Activated gamma-delta T cell treated with anti-CD3 and anti-CD28 coated beads, Interleukin-2, amount 50 U/mL, for 16 hours (primary cell): ENCODE measurements at regions not wholly inside any gene's neighbourhood (a gene's known extent, or its start where the extent isn't known, plus 50 kb on each side); places are given as distances from the start of the nearest gene placed in this dataset.
A peak's percentile ranks its signal among the peaks of the same experiment; 100 is the strongest.
"Not testable (repeated sequence)": the region's sequence is repeated elsewhere in the genome, so short reads cannot be mapped to it uniquely, and the experiment has no call there.

Experiments used
- DNase-seq: peaks from one replicate; pipeline ENCODE4 v3.0.0-alpha.2; 2020; ENCODE audit warnings: low read depth

- DNase-seq = not testable (repeated sequence)
Measured at GRCh38 chr5:1635477-1635876, 111.7 kb upstream of the LPCAT1 start.

GRCh38 chr5:1634337-1634661, 110.5 kb upstream of the LPCAT1 start:
- DNase-seq = no peak

- peak; percentile 58 for DNase-seq
Measured at GRCh38 chr5:1633605-1634336, 110.0 kb upstream of the LPCAT1 start.

- not testable (repeated sequence) for DNase-seq
Measured at GRCh38 chr5:1631004-1631403, 107.2 kb upstream of the LPCAT1 start.

- DNase-seq = not testable (repeated sequence)
Measured at GRCh38 chr5:1626397-1626796, 102.6 kb upstream of the LPCAT1 start.

GRCh38 chr5:1619531-1619930, 95.8 kb upstream of the LPCAT1 start:
- not testable (repeated sequence) for DNase-seq

GRCh38 chr5:1618296-1618865, 94.6 kb upstream of the LPCAT1 start:
- not testable (repeated sequence) for DNase-seq

GRCh38 chr5:1617236-1617755, 93.5 kb upstream of the LPCAT1 start:
- not testable (repeated sequence) for DNase-seq

- DNase-seq = not testable (repeated sequence)
Measured at GRCh38 chr5:1613515-1613914, 89.8 kb upstream of the LPCAT1 start.

GRCh38 chr5:1610526-1610925, 86.8 kb upstream of the LPCAT1 start:
- DNase-seq = not testable (repeated sequence)

- not testable (repeated sequence) for DNase-seq
Measured at GRCh38 chr5:1609111-1609510, 85.4 kb upstream of the LPCAT1 start.

- not testable (repeated sequence) for DNase-seq
Measured at GRCh38 chr5:1608336-1608735, 84.6 kb upstream of the LPCAT1 start.

- not testable (repeated sequence) for DNase-seq
Measured at GRCh38 chr5:1606951-1607350, 83.2 kb upstream of the LPCAT1 start.

- not testable (repeated sequence) for DNase-seq
Measured at GRCh38 chr5:1603916-1604315, 80.2 kb upstream of the LPCAT1 start.

GRCh38 chr5:1601565-1601964, 77.8 kb upstream of the LPCAT1 start:
- not testable (repeated sequence) for DNase-seq

GRCh38 chr5:1598950-1599737, 75.4 kb upstream of the LPCAT1 start:
- DNase-seq = not testable (repeated sequence)

- not testable (repeated sequence) for DNase-seq
Measured at GRCh38 chr5:1597093-1597473, 73.3 kb upstream of the LPCAT1 start.

GRCh38 chr5:1596462-1597092, 72.8 kb upstream of the LPCAT1 start:
- not testable (repeated sequence) for DNase-seq

- peak; percentile 82 for DNase-seq
Measured at GRCh38 chr5:1594357-1595106, 70.8 kb upstream of the LPCAT1 start.

GRCh38 chr5:1593903-1594356, 70.2 kb upstream of the LPCAT1 start:
- no peak for DNase-seq

GRCh38 chr5:1588071-1588694, 64.4 kb upstream of the LPCAT1 start:
- not testable (repeated sequence) for DNase-seq
